ENCODE measurements at regions not wholly inside any gene's neighbourhood (a gene's known extent, or its start where the extent isn't known, plus 50 kb on each side); places are given as distances from the start of the nearest gene placed in this dataset.
A peak's percentile ranks its signal among the peaks of the same experiment; 100 is the strongest.

DNA sequence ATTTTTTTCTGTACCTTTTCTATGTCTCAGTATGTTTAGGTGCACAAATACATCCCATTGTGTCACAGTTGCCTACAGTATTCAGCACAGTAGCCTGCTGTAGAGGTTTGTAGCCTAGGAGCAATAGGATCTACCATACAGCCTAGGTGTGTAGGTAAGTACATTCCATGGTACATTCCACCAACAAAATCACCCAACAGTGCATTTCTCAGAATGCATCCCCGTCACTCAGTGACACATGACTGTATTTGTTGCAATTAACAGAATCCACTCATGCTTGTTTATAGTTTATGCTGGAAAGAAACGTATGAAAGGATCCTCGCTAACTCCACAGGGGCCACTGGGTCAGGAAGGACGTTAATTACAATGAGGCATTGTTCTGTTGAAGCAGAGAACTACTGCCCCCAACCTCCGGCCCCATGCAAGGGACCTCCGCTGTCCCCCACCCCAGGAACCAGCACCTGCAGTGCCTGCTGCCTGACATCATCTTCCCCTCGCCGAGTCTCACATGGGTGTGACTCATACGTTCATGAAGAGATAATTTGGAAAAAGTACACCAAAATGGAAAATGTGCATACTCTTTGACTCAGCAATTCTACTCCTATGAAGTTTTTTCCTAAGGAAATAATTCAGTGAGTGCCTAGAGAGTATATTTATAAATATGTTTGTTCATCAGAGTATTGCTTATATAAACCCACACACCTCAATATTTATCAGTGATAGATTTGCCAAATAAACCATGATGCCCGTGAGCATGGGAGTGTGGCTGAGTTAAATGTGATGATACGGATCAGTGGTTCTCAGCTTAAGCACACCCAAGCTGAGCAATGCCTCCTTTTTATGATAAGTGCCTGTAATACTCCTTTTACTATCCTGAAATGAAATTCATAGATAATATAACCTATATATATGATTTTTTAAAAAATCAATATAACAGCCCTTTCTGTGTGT lies 156.4 kb upstream of the ECI2 start:
- no peak overlapping the region for H3K27ac Mint-ChIP-seq
- no peak overlapping the region for H3K4me3 Mint-ChIP-seq
- peaks cover 5% of the 10 kb centered on the region for H3K27me3 Mint-ChIP-seq
- H3K4me1 Mint-ChIP-seq = no peaks in the 10 kb centered on the region
- DNase-seq = no peak
- H3K9me3 Mint-ChIP-seq = no peaks in the 10 kb centered on the region
- CTCF ChIA-PET = no interaction called here
- H3K36me3 Mint-ChIP-seq = no peaks in the 10 kb centered on the region

DNA sequence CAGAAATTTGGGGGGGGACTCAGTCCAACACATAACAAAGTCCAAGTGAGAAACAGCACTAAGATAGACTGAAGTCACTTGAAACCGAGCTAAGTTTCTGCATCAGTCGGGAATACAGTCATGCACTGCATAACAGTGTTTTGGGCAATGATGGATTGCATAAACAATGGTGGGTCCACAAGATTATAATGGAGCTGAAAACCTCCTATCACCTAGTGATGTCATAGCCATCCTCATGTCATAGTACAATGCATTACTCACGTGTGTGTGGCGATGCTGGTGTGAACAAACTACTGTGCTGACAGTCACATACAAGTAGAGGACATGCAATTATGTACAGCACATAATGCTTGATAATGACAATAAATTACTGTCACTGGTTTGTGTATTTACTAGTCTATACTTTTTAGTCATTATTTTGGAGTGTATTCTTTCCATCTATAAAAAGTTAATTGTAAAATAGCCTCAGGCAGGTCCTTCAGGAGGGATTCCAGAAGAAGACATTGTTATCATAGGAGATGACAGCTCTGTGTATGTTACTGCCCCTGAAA lies 154.5 kb upstream of the ECI2 start:
- Mint-ChIP-seq H3K4me1 (no peaks in the 10 kb centered on the region), H3K27ac (no peak overlapping the region), H3K36me3 (no peaks in the 10 kb centered on the region), H3K27me3 (peaks cover 3% of the 10 kb centered on the region), H3K4me3 (no peak overlapping the region), H3K9me3 (no peaks in the 10 kb centered on the region)
- CTCF ChIA-PET = no interaction called here
- DNase-seq = no peak

DNA sequence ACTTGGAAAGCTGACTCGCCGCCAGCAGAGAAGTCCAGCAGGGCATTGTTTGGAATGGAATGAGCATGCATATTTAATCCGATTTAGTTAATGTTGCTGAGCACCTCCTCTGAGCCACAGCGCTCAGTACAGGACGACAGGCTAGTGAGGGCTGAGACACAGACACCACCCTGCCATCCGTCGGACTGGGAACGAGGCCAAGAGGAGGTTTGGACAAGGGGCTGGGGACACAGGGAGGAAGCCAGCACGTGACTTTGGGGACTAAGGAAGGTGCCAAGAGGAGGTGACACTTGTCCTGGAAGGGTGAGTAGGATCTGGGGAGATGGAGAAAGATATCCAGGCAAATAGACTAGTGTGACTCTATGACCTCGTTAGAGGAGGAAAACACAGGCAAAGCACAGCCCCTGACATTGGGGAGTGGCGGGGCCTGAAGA lies 152.5 kb upstream of the ECI2 start:
- Mint-ChIP-seq H3K27ac (no peak overlapping the region), H3K4me1 (no peaks in the 10 kb centered on the region), H3K9me3 (no peaks in the 10 kb centered on the region), H3K27me3 (peaks cover 6% of the 10 kb centered on the region), H3K36me3 (no peaks in the 10 kb centered on the region), H3K4me3 (no peak overlapping the region)
- no peak for DNase-seq
- CTCF ChIA-PET = no interaction called here

DNA sequence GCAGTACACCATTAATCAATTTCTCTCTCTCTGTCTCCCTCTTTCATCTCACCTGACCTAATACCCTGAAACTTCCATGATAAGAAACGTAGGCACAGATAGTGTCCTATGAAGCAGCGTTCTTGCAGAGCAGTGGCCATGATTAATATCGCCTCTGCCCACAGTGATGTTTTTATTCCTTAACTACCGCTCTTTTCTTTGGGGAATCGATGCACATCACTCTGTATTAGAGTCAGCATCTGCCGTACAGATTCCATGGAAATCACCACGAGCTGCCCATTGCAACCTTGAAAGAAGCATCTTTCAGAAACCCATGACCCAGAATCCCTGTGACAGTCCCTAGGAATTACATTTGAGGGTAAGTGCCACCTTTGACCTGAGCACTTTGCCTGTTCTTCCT lies 152.0 kb upstream of the ECI2 start:
- DNase-seq = no peak
- no peak overlapping the region for H3K27ac Mint-ChIP-seq
- no peaks in the 10 kb centered on the region for H3K9me3 Mint-ChIP-seq

DNA sequence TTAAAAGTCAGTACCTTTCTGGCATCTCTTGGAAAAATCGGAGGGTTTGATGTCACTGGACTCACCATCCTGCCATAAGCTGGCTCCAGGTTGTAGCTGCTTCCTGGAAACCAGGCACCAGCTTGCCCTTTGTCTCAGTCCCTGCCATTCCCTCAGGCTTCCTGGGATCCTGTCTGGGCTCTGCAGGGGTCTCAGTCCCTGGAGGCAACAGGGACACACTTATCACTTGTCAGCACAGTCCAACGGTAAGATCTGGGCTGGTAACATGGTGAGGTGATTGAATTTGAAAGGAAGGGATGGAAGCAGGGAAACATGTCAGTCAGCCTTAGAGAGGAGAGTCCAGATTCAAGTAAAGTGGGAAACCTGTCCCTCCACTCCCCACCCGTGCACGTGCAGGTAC lies 147.6 kb upstream of the ECI2 start:
- Mint-ChIP-seq H3K9me3 (no peaks in the 10 kb centered on the region), H3K27me3 (peaks cover 26% of the 10 kb centered on the region), H3K27ac (no peak overlapping the region), H3K4me3 (no peak overlapping the region), H3K4me1 (no peaks in the 10 kb centered on the region), H3K36me3 (no peaks in the 10 kb centered on the region)
- DNase-seq = no peak
- CTCF ChIA-PET = no interaction called here

More for the DNA sequence above, 152.0 kb upstream of the ECI2 start:
- CTCF ChIA-PET = no interaction called here
- H3K36me3 Mint-ChIP-seq = no peaks in the 10 kb centered on the region
- peaks cover 7% of the 10 kb centered on the region for H3K27me3 Mint-ChIP-seq
- no peak overlapping the region for H3K4me3 Mint-ChIP-seq
- no peaks in the 10 kb centered on the region for H3K4me1 Mint-ChIP-seq

DNA sequence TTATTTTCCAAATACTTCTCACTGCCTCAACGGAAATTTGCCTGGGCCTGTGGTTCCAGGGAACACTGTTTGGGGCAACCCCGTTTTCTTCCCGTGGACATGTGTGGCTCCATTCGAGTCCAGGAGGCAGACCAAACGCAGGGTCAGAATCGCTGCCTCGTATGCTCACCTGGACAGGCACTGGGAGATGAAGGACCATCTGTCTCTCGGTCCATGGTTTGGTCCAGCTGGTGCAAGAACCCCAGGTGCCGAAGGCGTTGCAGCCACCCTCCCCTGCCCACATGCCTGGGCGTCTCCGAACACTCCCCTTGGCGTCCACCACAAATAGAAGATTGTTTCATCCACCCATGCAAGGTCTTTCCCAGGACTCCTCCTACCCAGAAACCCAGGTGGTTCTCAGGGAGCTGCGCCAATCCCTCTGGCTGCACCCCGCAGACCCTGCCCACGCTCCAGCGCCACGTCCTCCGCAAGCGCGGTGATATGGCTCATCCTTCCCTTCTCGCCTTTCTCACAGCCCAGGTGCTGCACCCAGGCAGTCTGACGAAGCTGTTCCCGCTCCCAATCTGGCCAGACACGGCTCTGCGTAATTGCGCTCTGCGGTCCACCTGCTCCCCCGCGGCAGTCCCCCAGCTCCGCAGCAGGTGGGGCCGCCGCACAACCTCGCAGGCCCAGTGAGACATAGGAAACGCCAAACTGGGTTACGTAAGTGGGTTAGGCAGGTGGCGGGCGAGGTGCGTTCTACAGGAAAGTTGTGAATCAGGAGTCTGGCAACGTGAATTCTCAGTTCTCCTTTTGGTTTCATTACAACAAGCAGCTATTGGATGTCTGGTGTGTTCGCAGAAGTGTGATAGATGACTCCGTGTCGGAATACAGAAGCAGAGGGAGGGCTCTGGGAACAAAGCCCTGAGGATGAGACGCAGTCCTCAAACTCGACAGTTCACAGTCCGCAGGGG lies 146.2 kb upstream of the ECI2 start:
- DNase-seq = peak; percentile 32
- Mint-ChIP-seq H3K27me3 (peaks cover 26% of the 10 kb centered on the region), H3K27ac (no peak overlapping the region), H3K36me3 (no peaks in the 10 kb centered on the region), H3K9me3 (no peaks in the 10 kb centered on the region), H3K4me3 (no peak overlapping the region), H3K4me1 (no peaks in the 10 kb centered on the region)
- CTCF ChIA-PET = no interaction called here

DNA sequence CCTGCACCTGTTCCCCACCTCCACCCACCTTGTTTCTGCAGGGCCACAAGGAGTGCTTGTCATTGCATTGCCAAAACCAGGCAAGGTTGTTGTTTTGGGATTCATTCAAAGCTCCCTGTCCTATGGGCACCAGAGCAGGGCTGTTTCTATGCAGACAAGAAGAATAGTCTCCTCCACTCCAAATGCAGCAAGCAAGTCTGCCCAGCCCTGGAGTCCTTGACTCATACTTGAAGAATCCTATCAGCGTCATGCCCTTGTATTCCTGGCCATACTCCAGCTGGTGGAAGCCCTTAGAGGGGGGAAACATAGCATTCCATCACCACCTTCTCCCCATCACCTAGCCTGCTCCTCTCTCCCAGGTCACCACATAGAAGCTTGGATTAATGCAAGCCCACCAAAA lies 145.3 kb upstream of the ECI2 start:
- H3K4me1 Mint-ChIP-seq = no peaks in the 10 kb centered on the region
- H3K27ac Mint-ChIP-seq = no peak overlapping the region
- no peak for DNase-seq
- no peak overlapping the region for H3K4me3 Mint-ChIP-seq
- no peaks in the 10 kb centered on the region for H3K36me3 Mint-ChIP-seq
- CTCF ChIA-PET = interaction anchor here (0.6 kb wide), 1 partner anchor 139 kb away, joined by 3 read pairs; no protein-coding TSS in a partner anchor
- H3K9me3 Mint-ChIP-seq = no peaks in the 10 kb centered on the region
- peaks cover 26% of the 10 kb centered on the region for H3K27me3 Mint-ChIP-seq

DNA sequence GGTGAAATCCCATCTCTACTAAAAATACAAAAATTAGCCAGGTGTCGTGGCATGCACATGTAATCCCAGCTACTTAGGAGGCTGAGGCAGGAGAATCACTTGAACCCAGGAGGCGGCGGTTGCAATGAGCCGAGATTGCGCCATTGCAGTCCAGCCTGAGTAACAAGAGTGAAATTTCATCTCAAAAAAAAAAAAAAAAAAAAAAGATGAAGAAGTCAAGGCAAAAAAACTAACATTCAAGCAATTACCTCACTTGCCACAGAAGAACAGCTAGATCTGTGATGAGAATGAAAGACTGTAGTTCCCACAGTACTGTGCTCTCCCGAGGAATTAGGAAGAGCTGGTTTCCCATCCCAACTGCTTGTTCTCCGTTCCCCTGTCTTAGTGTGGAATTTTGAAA lies 144.7 kb upstream of the ECI2 start:
- Mint-ChIP-seq H3K9me3 (no peaks in the 10 kb centered on the region), H3K4me3 (no peak overlapping the region), H3K4me1 (no peaks in the 10 kb centered on the region), H3K36me3 (no peaks in the 10 kb centered on the region), H3K27ac (no peak overlapping the region), H3K27me3 (peaks cover 26% of the 10 kb centered on the region)
- no peak for DNase-seq
- CTCF ChIA-PET = no interaction called here

DNA sequence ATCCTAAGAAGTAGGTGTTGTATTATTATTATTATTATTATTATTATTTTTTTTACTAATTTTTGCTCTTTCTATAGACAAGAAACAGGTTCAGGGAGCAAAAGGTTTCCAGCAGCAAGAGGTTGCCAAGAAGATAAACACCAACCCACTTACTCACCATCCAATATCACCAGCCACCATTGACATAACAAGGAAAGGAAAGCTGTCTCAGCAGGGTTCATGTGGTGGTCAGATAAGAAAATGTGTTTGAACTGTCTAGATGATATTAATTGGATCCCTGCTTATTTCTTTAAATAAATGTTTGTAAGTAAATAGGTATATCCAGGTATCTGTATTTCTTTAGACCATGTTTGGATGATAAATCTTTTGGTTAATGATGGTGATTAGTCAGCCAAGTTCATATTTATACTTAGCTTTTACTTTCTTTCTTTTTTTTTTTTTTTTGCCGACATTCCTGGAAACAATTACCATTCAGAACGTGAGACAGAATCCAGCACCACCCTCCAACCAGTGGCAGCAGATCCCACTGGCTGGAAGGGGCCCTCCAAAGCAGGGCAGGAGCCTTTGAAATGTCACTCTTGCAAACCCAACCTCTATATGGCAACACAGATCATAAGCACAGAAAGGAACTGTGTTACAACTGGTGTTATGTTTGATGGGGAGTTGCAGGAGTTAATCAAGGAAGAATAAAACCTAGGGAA lies 139.2 kb upstream of the ECI2 start:
- no peak overlapping the region for H3K4me3 Mint-ChIP-seq
- no peak for DNase-seq
- CTCF ChIA-PET = no interaction called here
- H3K27ac Mint-ChIP-seq = no peak overlapping the region
- H3K9me3 Mint-ChIP-seq = no peaks in the 10 kb centered on the region
- H3K27me3 Mint-ChIP-seq = no peaks in the 10 kb centered on the region
- no peaks in the 10 kb centered on the region for H3K36me3 Mint-ChIP-seq
- H3K4me1 Mint-ChIP-seq = no peaks in the 10 kb centered on the region

DNA sequence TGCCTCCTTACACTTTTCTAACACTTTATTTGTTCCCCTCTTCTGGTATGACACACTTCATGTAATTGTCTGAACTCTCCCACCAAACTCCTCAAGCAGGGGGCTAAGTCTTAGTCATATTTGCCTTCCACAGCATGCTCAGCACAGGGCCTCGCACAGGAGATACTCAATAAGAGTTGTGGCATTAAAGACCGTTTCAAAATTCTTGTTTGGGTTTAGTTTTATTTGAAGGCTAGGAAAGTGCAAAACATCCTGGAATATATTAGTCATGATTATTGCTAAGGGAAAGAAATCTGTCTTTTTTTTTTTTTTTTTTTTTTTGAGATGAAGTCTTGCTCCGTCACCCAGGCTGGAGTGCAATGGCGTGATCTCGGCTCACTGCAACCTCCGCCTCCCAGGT lies 137.6 kb upstream of the ECI2 start:
- no peaks in the 10 kb centered on the region for H3K4me1 Mint-ChIP-seq
- no peak overlapping the region for H3K4me3 Mint-ChIP-seq
- no peaks in the 10 kb centered on the region for H3K27me3 Mint-ChIP-seq
- no peaks in the 10 kb centered on the region for H3K9me3 Mint-ChIP-seq
- no peaks in the 10 kb centered on the region for H3K36me3 Mint-ChIP-seq
- CTCF ChIA-PET = no interaction called here
- no peak for DNase-seq
- no peak overlapping the region for H3K27ac Mint-ChIP-seq

DNA sequence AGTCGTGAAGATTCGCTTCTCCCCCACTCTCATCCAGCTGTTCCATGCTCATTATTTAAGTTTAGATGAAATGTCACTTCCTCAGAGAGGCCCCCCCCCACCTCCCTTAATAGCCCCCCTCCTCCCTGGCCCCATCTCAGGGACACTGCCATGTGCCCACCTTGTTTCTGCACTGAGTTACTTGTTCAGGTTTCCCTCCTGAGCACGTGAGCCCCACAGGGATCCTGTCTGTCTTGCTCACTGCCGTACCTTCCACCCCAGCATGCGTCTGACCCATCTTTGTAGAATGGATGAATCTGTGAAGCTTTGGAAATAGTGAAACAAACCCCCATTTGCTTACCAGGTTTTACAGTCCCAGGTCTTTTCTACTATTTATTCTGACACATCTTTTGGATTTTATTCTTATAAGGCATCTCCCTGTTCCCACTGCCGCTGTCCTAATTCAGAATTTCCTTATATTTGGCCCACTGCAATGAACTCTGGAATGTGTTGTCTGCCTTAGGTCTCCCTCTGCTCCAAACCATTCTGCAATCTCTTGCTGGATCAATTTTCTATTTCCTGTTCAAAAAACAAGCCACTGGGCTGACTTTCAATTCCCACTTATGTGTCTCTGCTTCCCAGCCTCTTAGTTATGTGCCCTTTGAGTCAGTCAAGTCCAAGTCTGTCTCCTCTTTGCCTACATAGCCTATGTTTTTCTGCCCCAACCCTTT lies 136.5 kb upstream of the ECI2 start:
- H3K4me3 Mint-ChIP-seq = no peak overlapping the region
- no peaks in the 10 kb centered on the region for H3K36me3 Mint-ChIP-seq
- no peaks in the 10 kb centered on the region for H3K4me1 Mint-ChIP-seq
- H3K9me3 Mint-ChIP-seq = no peaks in the 10 kb centered on the region
- CTCF ChIA-PET = no interaction called here
- DNase-seq = no peak
- no peak overlapping the region for H3K27ac Mint-ChIP-seq
- H3K27me3 Mint-ChIP-seq = no peaks in the 10 kb centered on the region

DNA sequence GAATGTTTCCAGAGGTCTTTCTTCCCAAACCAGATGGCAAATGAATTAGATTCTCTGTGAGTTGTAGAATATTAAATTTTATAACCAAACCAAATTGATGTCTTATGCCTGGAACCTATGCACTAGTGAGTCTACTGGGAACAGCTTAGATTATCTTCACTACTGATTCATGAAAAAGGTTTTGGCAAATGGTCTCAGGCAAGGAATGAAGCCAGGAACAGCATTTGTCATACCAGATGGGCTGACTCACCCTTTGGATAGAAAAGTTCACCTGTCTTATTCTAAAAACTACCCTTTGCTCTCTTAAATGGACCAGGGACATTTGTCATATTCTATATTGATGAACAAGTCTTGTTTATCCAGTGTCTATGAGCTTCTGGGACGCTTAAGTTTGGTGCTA lies 135.4 kb upstream of the ECI2 start:
- H3K9me3 Mint-ChIP-seq = no peaks in the 10 kb centered on the region
- no peak for DNase-seq
- H3K36me3 Mint-ChIP-seq = no peaks in the 10 kb centered on the region

DNA sequence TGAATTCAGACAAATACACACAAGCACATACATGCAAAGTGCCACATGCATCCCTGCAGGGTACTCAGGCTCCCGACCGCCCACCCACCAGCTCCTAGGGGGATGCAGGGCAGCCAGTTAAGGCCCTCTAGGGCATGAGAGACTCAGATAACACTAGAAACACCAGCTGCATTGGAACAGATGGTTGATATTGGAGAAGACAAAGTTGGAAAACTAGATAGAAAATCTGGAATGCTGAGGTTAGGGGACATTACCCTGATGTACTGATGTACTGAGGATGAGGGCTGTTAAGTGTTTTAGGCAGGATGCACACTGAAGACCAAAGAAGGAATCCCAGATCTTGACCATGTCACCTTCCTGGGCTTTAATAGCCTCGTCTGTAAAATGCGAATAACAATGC lies 134.6 kb upstream of the ECI2 start:
- Mint-ChIP-seq H3K9me3 (no peaks in the 10 kb centered on the region), H3K4me1 (no peaks in the 10 kb centered on the region), H3K4me3 (no peak overlapping the region), H3K36me3 (no peaks in the 10 kb centered on the region), H3K27ac (no peak overlapping the region), H3K27me3 (no peaks in the 10 kb centered on the region)
- no peak for DNase-seq
- CTCF ChIA-PET = no interaction called here

More for the DNA sequence above, 135.4 kb upstream of the ECI2 start:
- CTCF ChIA-PET = no interaction called here
- no peak overlapping the region for H3K4me3 Mint-ChIP-seq
- no peaks in the 10 kb centered on the region for H3K27me3 Mint-ChIP-seq
- no peaks in the 10 kb centered on the region for H3K4me1 Mint-ChIP-seq
- H3K27ac Mint-ChIP-seq = no peak overlapping the region

All from activated naive CD4-positive, alpha-beta T cell treated with anti-CD3 and anti-CD28 coated beads, Interleukin-2, amount 10 ng/mL, durations not matched to agents 7 days and 5 days (primary cell).